ENCODE measurements at regions not wholly inside any gene's neighbourhood (a gene's known extent, or its start where the extent isn't known, plus 50 kb on each side); places are given as distances from the start of the nearest gene placed in this dataset.
"Not testable (repeated sequence)": the region's sequence is repeated elsewhere in the genome, so short reads cannot be mapped to it uniquely, and the experiment has no call there.

DNA sequence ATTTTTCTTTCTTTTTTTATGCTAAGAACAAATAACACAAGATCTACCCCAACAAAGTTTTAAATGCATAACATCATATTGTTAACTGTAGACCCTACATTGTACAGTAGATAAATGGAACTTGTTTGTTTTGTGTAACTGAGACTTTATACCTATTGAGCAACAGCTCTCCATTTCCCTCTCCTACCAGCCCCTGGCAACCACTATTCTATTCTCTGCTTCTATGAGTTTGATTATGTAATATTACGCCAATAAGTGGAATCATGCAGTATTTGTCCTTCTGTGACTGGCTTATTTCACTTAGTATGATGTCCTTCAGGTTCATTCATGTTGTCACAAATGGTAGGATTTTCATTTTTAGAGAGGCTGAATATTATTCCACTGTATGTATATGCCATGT is 308.2 kb upstream of the PRR16 start:
- DNase-seq: no peak

DNA sequence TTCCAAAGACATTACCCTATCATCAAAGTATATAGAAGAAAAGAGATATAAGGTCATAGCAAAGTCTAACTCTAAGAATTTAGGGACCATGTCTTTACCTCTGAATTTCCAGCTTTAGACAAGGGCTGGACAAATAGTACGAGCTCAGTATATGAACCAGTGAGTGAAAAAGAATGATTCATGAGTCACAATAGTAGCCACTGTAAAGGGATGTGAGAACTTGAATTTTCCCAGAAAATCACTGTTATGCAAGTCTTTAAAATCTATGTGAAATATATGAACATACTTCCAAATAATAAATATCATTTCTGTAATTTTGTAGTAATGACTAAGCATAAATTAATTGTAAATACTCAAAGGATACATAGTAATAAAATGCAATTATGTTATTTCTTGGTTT is 305.9 kb upstream of the PRR16 start:
- DNase-seq: no peak

DNA sequence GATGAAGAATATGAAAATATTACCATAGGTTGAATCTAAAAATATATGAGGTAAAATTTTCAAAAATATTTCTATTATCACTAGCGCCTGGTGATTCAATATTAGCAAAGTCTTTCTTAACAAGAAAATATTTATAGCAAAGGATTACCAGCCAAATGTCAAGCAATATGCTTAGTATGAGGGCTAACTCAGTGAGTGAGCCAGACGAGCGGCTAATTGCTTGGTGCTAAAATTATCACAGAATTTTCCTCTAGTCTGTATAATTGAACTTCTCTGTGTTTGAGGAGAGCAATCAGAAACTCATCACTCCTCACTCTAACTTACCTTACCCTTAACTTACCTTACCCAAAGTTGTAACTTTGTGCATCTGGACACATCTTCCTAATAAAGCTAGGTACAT is 304.9 kb upstream of the PRR16 start:
- DNase-seq: no peak

- peak; percentile 60 for DNase-seq
Measured at GRCh38 chr5:120160124-120160895, 303.8 kb upstream of the PRR16 start.

GRCh38 chr5:120162321-120162720 is 301.8 kb upstream of the PRR16 start:
- no peak for DNase-seq

DNA sequence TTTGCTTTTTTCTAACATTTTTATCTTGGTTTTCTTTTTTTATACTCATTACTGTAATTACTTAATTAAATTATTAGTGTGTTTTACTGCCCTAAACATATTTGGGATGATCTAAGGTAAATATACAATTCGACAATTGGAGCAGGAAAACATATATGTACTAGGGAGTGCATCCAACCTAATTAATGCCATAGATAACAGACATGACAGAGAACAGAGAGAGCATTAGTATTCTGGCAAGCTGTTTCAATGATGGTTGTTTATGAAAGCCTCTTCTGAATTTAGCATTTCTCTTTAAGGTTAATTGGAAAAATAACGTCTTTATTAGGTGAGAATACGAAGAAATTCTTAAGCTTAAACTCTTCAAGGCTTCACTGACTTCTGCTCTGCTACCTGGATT is 300.1 kb upstream of the PRR16 start:
- no peak for DNase-seq

DNA sequence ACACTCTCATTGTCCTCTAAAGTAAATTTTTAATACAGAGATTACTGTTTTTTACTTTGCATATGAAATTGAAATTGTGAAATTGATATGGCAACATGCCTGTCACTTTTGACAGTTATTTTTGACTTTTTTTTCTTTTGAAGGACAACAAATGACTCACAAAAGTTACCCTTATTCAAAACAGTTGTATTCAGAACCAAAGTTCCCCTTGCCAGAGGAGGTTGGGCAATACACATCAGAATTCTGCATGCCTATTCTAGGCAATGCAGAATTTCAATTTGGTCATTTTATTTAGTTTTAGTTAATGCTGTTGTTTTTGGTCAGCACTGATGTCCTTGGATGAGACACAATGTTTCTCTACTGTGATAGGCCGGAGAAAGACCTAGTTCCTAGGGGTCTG is 299.1 kb upstream of the PRR16 start:
- no peak for DNase-seq

- no peak for DNase-seq
Measured at GRCh38 chr5:120173125-120173524, 291.0 kb upstream of the PRR16 start.

GRCh38 chr5:120174089-120174488 is 290.0 kb upstream of the PRR16 start:
- no peak for DNase-seq

DNA sequence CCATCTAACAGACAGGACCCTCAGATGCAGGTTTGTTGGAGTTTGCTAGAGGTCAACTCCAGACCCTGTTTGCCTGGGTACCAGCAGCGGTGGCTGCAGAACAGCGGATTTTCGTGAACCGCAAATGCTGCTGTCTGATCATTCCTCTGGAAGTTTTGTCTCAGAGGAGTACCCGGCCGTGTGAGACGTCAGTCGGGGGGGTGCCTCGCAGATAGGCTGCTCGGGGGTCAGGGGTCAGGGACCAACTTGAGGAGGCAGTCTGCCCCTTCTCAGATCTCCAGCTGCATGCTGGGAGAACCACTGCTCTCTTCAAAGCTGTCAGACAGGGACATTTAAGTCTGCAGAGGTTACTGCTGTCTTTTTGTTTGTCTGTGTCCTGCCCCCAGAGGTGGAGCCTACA is 282.9 kb upstream of the PRR16 start:
- not testable (repeated sequence) for DNase-seq

- not testable (repeated sequence) for DNase-seq
Measured at GRCh38 chr5:120194650-120195049, 269.4 kb upstream of the PRR16 start.

- no peak for DNase-seq
Measured at GRCh38 chr5:120199559-120199958, 264.5 kb upstream of the PRR16 start.

GRCh38 chr5:120207129-120207528 is 257.0 kb upstream of the PRR16 start:
- DNase-seq: peak; percentile 6

GRCh38 chr5:120217001-120217400 is 247.1 kb upstream of the PRR16 start:
- DNase-seq: no peak

DNA sequence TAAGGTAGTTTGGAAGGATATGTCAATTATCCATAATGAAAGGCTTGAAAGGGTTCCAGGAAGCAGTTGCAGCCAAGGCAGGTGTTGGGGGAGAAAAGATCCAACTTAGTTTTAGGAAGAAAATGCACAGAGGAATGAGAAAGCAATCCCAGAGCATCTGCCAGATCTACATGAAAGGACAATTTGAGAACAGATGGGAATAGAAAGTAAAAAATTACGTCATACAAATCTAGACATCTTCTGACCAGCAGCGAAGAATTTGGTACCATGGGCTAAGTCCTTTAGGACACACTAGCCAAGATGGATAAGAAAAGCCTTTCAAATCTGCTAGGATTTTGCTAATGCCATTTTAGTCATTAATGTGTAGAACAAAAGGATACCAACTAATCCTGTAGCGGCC is 244.1 kb upstream of the PRR16 start:
- no peak for DNase-seq

- no peak for DNase-seq
Measured at GRCh38 chr5:120225524-120225923, 238.6 kb upstream of the PRR16 start.

GRCh38 chr5:120228262-120229031 is 235.7 kb upstream of the PRR16 start:
- no peak for DNase-seq

DNA sequence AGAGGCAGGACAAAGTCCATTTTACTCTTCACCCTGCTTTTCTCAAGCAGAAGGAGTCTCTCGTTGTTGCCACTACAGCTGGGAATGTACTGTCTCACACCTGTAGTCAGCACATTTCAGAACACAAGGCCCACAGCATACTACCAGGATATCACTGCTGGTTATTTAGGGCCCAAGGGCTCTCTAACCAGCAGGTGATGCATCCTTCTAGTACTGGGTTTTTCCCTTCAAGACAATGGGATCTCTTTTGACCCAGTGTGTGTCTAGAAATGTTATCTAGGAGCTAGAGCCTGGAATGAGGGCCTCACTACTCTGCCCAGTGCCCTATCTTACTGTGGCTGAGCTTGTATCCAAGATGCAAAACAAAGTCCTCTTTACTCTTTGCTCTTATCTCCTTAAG is 235.1 kb upstream of the PRR16 start:
- DNase-seq: no peak

GRCh38 chr5:120231563-120231962 is 232.5 kb upstream of the PRR16 start:
- DNase-seq: no peak

DNA sequence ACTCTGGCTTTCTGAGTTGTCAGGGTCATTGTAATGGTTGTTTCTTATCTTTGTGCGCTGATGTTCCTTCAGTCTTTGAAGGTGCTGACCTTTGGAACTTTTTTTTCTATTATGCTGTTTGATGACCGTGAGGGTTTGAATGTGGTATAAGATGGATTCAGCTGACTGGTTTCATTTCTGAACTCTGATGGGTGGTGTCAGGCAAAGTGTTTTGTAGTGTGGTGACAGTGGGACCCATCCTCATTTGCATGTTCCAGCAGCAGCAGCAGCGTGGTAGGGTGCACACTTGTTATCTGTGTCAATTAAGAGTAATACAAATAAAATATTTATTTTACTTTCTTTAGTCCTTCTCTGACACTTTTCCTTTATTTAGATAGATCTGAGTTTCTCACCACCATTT is 227.7 kb upstream of the PRR16 start:
- no peak for DNase-seq

- no peak for DNase-seq
Measured at GRCh38 chr5:120239086-120239485, 225.0 kb upstream of the PRR16 start.

DNA sequence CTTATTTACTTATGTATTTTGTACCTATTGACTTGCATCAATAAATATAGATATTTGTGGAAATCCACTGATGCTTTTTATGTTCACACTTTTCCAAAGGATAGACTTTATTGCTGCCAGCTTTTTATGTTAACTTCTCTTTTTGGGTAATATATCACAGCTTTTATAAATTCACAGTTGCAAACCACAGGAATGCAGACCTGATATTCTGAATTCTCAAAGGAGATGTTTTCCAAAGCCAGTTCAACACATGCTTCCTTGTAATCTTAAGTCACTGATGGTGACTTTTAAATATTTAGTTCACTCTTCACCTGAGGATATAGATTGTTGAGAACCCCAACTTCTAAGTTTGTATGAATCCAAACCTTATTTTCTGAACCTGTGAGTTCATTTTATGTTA is 223.4 kb upstream of the PRR16 start:
- DNase-seq: peak; percentile 31

- no peak for DNase-seq
Measured at GRCh38 chr5:120241400-120241799, 222.7 kb upstream of the PRR16 start.

- DNase-seq: no peak
Measured at GRCh38 chr5:120251898-120252297, 212.2 kb upstream of the PRR16 start.

GRCh38 chr5:120252839-120253238 is 211.3 kb upstream of the PRR16 start:
- peak; percentile 25 for DNase-seq
